ENCODE measurements at regions not wholly inside any gene's neighbourhood (a gene's known extent, or its start where the extent isn't known, plus 50 kb on each side); places are given as distances from the start of the nearest gene placed in this dataset.

DNA sequence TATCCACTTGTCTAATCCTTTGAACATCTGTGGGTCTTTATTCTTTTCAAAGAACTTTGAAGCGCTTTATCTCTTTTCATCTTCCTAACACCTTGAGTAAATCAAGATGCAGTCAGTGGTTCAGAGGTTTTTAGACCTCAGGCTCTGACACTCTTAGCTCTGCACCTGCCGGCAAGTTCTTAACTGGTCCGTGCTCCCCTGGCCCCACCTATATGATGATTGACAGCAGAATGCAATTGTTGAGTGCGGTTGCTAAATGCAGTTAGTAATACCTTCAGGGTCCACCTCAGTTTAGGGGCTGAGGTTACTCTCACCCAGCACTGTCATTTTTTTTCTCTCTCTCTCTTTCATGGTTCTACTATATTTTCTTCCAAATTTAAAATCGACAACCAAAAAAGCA, 854.2 kb upstream of the AUTS2 start:
- no peaks in the 10 kb centered on the region for H4K20me1 ChIP-seq (replicated peaks in 1 of 2; ENCODE audit: control insufficient read depth in 1 of 2, insufficient read depth in 2 of 2, low read length in 2 of 2)
- H3K79me1 ChIP-seq (ENCODE audit: low read depth, low read length), result no peaks in the 10 kb centered on the region
- no peak for FAIRE-seq
- H2AFZ ChIP-seq (ENCODE audit: low read length), result no peak overlapping the region
- no peak overlapping the region for H3K23ac ChIP-seq (ENCODE audit: insufficient read length)
- H2BK120ac ChIP-seq (replicated peaks; ENCODE audit: low read depth, low read length), result no peak overlapping the region
- POLR2A ChIA-PET (ENCODE audit: partially characterized antibody), result no interaction called here
- no peaks in the 10 kb centered on the region for H3K79me2 ChIP-seq (ENCODE audit: control insufficient read depth in 1 of 2, insufficient read depth in 2 of 2, low read length in 2 of 2)
- H3K4me2 ChIP-seq (ENCODE audit: insufficient read depth in 1 of 2, low read depth in 2 of 2, low read length in 2 of 2), result no peak overlapping the region
- no peak overlapping the region for H3K27ac ChIP-seq (ENCODE audit: low read depth, low read length)
- H3K4me1 ChIP-seq (replicated peaks in 1 of 4; ENCODE audit: control insufficient read depth in 3 of 4, insufficient read depth in 4 of 4, low read length in 3 of 4), result no peaks in the 10 kb centered on the region
- no peak overlapping the region for H2BK20ac ChIP-seq (ENCODE audit: low read length)
- H2BK5ac ChIP-seq (ENCODE audit: low read depth, low read length), result no peak overlapping the region
- DNase-seq (ENCODE audit: low read depth in 1 of 2, low spot score in 2 of 2), result no peak
- 90 to 100% methylated on average over 1 to 5 of the region's 5 CpGs for WGBS, 2 experiments (ENCODE audit: extremely low coverage in 1 of 2, insufficient coverage in 1 of 2, insufficient read length in 1 of 2, insufficient replicate concordance in 2 of 2, low coverage in 1 of 2, low lambda C conversion rate in 2 of 2, missing lambda C conversion rate in 1 of 2)
- no peaks in the 10 kb centered on the region for H3K23me2 ChIP-seq (ENCODE audit: low read depth, low read length)
- TF ChIP-seq SIX5 (IDR thresholded peaks at IDR 0.05; ENCODE audit: low read depth, low read length), result no peak
- TF ChIP-seq TBP (IDR thresholded peaks at IDR 0.05; ENCODE audit: low read depth, low read length), result no peak
- TF ChIP-seq SUZ12 (IDR thresholded peaks at IDR 0.05; ENCODE audit: low read length), result no peak
- no peak for TF ChIP-seq CEBPB (IDR thresholded peaks at IDR 0.05; ENCODE audit: low read depth, low read length)
- no peak for TF ChIP-seq BRCA1 (IDR thresholded peaks at IDR 0.05; ENCODE audit: low read depth, low read length)
- TF ChIP-seq, protein P1, sequence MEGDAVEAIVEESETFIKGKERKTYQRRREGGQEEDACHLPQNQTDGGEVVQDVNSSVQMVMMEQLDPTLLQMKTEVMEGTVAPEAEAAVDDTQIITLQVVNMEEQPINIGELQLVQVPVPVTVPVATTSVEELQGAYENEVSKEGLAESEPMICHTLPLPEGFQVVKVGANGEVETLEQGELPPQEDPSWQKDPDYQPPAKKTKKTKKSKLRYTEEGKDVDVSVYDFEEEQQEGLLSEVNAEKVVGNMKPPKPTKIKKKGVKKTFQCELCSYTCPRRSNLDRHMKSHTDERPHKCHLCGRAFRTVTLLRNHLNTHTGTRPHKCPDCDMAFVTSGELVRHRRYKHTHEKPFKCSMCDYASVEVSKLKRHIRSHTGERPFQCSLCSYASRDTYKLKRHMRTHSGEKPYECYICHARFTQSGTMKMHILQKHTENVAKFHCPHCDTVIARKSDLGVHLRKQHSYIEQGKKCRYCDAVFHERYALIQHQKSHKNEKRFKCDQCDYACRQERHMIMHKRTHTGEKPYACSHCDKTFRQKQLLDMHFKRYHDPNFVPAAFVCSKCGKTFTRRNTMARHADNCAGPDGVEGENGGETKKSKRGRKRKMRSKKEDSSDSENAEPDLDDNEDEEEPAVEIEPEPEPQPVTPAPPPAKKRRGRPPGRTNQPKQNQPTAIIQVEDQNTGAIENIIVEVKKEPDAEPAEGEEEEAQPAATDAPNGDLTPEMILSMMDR (IDR thresholded peaks at IDR 0.05; ENCODE audit: control extremely low read depth in 1 of 3, insufficient read depth in 1 of 3, low read depth in 1 of 3, low read length in 3 of 3), result no peak
- TF ChIP-seq CBX8 (IDR thresholded peaks at IDR 0.05; ENCODE audit: borderline replicate concordance, low read depth, low read length), result no peak
- TF ChIP-seq POU5F1 (IDR thresholded peaks at IDR 0.05; ENCODE audit: low read depth, low read length), result no peak
- TF ChIP-seq POLR2AphosphoS5 (IDR thresholded peaks at IDR 0.05; ENCODE audit: low read depth, low read length), result no peak
- no peak for TF ChIP-seq TEAD4 (IDR thresholded peaks at IDR 0.05; ENCODE audit: low read depth, low read length)
- TF ChIP-seq CHD1 (IDR thresholded peaks at IDR 0.05; ENCODE audit: low read depth, low read length), result no peak
- no peak for TF ChIP-seq BCL11A (IDR thresholded peaks at IDR 0.05; ENCODE audit: low read depth in 2 of 2, low read length in 2 of 2)
- TF ChIP-seq CTBP2 (IDR thresholded peaks at IDR 0.05; ENCODE audit: borderline replicate concordance, insufficient read depth, insufficient read length, low read length), result no peak
- no peak for TF ChIP-seq SP4 (IDR thresholded peaks at IDR 0.05; ENCODE audit: low read length)
- no peak for TF ChIP-seq SP1 (IDR thresholded peaks at IDR 0.05; ENCODE audit: low read depth, low read length)
- H4K5ac ChIP-seq (ENCODE audit: insufficient read length, low read depth, low read length), result no peak overlapping the region
- H3K27me3 ChIP-seq (replicated peaks in 1 of 4; ENCODE audit: control insufficient read depth in 3 of 4, extremely low read depth in 1 of 4, insufficient read depth in 3 of 4, low read length in 3 of 4), result no peaks in the 10 kb centered on the region
- no peak overlapping the region for H4K91ac ChIP-seq (replicated peaks; ENCODE audit: insufficient read length, low read length)
- no peak overlapping the region for H3K14ac ChIP-seq (ENCODE audit: insufficient read length)
- no peak overlapping the region for H3K56ac ChIP-seq (replicated peaks; ENCODE audit: insufficient read length, low read depth, low read length)
- no peak overlapping the region for H3K9ac ChIP-seq (replicated peaks in 1 of 4; ENCODE audit: extremely low read depth in 1 of 4, low read depth in 3 of 4, low read length in 3 of 4)
- CTCF ChIA-PET (ENCODE audit: partially characterized antibody), result interaction anchor here (1.5 kb wide), 1 partner anchor 11 kb away, joined by 3 read pairs; no protein-coding TSS in a partner anchor
- no peak overlapping the region for H4K8ac ChIP-seq (ENCODE audit: extremely low read depth, insufficient read depth, low read length)
- H3K4me3 ChIP-seq (ENCODE audit: extremely low read depth in 1 of 4, insufficient read depth in 2 of 4, low read depth in 3 of 4, low read length in 4 of 4), result no peak overlapping the region
- H2BK12ac ChIP-seq (ENCODE audit: low read depth, low read length), result no peak overlapping the region
- H3K18ac ChIP-seq (ENCODE audit: extremely low read depth, low read length), result no peak overlapping the region
- H2AK5ac ChIP-seq (ENCODE audit: low read depth, low read length), result no peak overlapping the region
- no peaks in the 10 kb centered on the region for H3K36me3 ChIP-seq (ENCODE audit: control insufficient read depth in 2 of 4, insufficient read depth in 4 of 4, low read length in 3 of 4)
- H2BK15ac ChIP-seq (ENCODE audit: low read length), result no peak overlapping the region
- H3K9me3 ChIP-seq (ENCODE audit: insufficient read depth in 2 of 2, low read depth in 1 of 2, low read length in 1 of 2), result no peaks in the 10 kb centered on the region
- H3K4ac ChIP-seq (replicated peaks; ENCODE audit: insufficient read length, low read depth, low read length), result no peak overlapping the region

All from H1 (cell line).